OCI-LY1 (cell line): ENCODE measurements at regions not wholly inside any gene's neighbourhood (a gene's known extent, or its start where the extent isn't known, plus 50 kb on each side); places are given as distances from the start of the nearest gene placed in this dataset.

Source experiments
- H2AFZ ChIP-seq: fragments of 200-600 bp; sonication (generic), shearing (Covaris generic); 2 replicates; pipeline ENCODE4 v1.6.0; 2014; ENCODE audit warnings: antibody characterized with exemption, mild to moderate bottlenecking, low read length
- H3F3A ChIP-seq: fragments of 200-600 bp; sonication (generic), shearing (Covaris generic); 2 replicates; pipeline ENCODE4 v1.6.0; 2014; ENCODE audit warnings: mild to moderate bottlenecking, antibody characterized with exemption, low read length, moderate library complexity; ENCODE audit not compliant: insufficient read depth
- H3K27ac ChIP-seq: fragments of 200-600 bp; sonication (generic); 2 replicates; pipeline ENCODE4 v1.5.1; 2014; ENCODE audit warnings: low read length, mixed run types, mild to moderate bottlenecking, low read depth; ENCODE audit not compliant: poor library complexity, severe bottlenecking
- H3K27me3 ChIP-seq: fragments of 200-600 bp; sonication (generic); 2 replicates; pipeline ENCODE4 v1.6.0; 2014; ENCODE audit warnings: antibody characterized with exemption, mild to moderate bottlenecking, low read length, moderate library complexity; ENCODE audit not compliant: insufficient read depth
- H3K36me3 ChIP-seq: fragments of 200-600 bp; sonication (generic); 2 replicates; pipeline ENCODE4 v1.6.1; 2014; ENCODE audit warnings: mild to moderate bottlenecking, antibody characterized with exemption, low read length, moderate library complexity, mixed read lengths; ENCODE audit not compliant: insufficient read depth
- H3K4me1 ChIP-seq: fragments of 200-600 bp; sonication (generic); 2 replicates; pipeline ENCODE4 v1.5.1; 2014; ENCODE audit warnings: mild to moderate bottlenecking, low read length, moderate library complexity; ENCODE audit not compliant: insufficient read depth, severe bottlenecking
- H3K4me2 ChIP-seq: fragments of 200-600 bp; sonication (generic), shearing (Covaris generic); 2 replicates; pipeline ENCODE4 v1.6.1; 2014; ENCODE audit warnings: low read length
- H3K4me3 ChIP-seq: fragments of 200-600 bp; sonication (generic); 2 replicates; pipeline ENCODE4 v1.5.1; 2014; ENCODE audit warnings: low read length, low read depth, mild to moderate bottlenecking, mixed read lengths; ENCODE audit not compliant: poor library complexity, severe bottlenecking
- H3K79me2 ChIP-seq: fragments of 200-600 bp; shearing (Covaris generic); 2 replicates; pipeline ENCODE4 v1.6.1; 2016; ENCODE audit warnings: mixed run types, low read length, mixed read lengths; ENCODE audit not compliant: insufficient read depth
- H3K9ac ChIP-seq: fragments of 200-600 bp; sonication (generic), shearing (Covaris generic); 2 replicates; pipeline ENCODE4 v1.6.1; 2014; ENCODE audit warnings: mild to moderate bottlenecking, low read length, mixed read lengths
- H3K9me2 ChIP-seq: fragments of 200-600 bp; sonication (generic), shearing (Covaris generic); 2 replicates; pipeline ENCODE4 v1.6.1; 2014; ENCODE audit warnings: low read depth, mild to moderate bottlenecking, low read length, mixed read lengths
- H3K9me3 ChIP-seq: fragments of 200-600 bp; shearing (Covaris generic); 2 replicates; pipeline ENCODE4 v1.6.1; 2014; ENCODE audit warnings: low read length, mixed read lengths
- H4K20me1 ChIP-seq: fragments of 200-600 bp; sonication (generic), shearing (Covaris generic); 2 replicates; pipeline ENCODE4 v1.6.0; 2016; ENCODE audit warnings: mild to moderate bottlenecking, low read length; ENCODE audit not compliant: insufficient read depth
- EZH2 ChIP-seq: fragments of 200-600 bp; sonication (generic), shearing (Covaris generic); IDR thresholded peaks from 2 replicates; pipeline ENCODE4 v1.8.0; 2017; ENCODE audit warnings: borderline replicate concordance, mixed run types, mild to moderate bottlenecking, antibody characterized with exemption, low read length, moderate library complexity, mixed read lengths
- TF ChIP-seq, protein P1 (sequence below): fragments of 200-600 bp; sonication (generic), shearing (Covaris generic); IDR thresholded peaks from 2 replicates; pipeline ENCODE4 v1.5.1; 2017; ENCODE audit warnings: mild to moderate bottlenecking, antibody characterized with exemption, low read length, moderate library complexity, mixed read lengths

DNA sequence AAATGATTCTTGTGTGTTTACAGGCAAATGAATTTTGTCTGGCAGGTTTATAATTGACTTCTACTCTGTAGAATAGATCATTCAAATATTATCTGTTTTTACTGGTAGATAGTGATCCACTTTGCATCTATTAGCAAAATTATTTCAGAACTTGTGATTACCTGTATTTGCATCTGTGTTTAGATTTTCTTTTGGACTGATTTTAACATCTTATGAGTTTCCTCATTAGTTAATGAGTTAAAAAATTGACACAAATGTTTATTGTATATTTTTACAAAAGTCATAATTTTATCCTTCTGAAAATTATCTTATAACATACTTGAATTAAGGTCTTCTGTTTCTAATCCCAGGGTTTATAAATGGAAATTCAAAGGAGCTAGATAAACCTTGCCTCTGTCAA lies 132.0 kb upstream of the KCNJ16 start:
- Histone ChIP-seq H3K79me2 (no peaks in the 10 kb centered on the region), H3K4me3 (no peak overlapping the region), H2AFZ (no peak overlapping the region), H3K36me3 (no peaks in the 10 kb centered on the region), H3K9me3 (no peaks in the 10 kb centered on the region), H3K4me1 (peaks cover 16% of the 10 kb centered on the region), H3K27me3 (no peaks in the 10 kb centered on the region), H3K27ac (no peak overlapping the region), H4K20me1 (no peaks in the 10 kb centered on the region), H3K9me2 (no peaks in the 10 kb centered on the region), H3F3A (no peaks in the 10 kb centered on the region), H3K9ac (no peak overlapping the region), H3K4me2 (no peak overlapping the region)
- TF ChIP-seq, protein P1, sequence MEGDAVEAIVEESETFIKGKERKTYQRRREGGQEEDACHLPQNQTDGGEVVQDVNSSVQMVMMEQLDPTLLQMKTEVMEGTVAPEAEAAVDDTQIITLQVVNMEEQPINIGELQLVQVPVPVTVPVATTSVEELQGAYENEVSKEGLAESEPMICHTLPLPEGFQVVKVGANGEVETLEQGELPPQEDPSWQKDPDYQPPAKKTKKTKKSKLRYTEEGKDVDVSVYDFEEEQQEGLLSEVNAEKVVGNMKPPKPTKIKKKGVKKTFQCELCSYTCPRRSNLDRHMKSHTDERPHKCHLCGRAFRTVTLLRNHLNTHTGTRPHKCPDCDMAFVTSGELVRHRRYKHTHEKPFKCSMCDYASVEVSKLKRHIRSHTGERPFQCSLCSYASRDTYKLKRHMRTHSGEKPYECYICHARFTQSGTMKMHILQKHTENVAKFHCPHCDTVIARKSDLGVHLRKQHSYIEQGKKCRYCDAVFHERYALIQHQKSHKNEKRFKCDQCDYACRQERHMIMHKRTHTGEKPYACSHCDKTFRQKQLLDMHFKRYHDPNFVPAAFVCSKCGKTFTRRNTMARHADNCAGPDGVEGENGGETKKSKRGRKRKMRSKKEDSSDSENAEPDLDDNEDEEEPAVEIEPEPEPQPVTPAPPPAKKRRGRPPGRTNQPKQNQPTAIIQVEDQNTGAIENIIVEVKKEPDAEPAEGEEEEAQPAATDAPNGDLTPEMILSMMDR: no peak
- TF ChIP-seq EZH2: no peak

DNA sequence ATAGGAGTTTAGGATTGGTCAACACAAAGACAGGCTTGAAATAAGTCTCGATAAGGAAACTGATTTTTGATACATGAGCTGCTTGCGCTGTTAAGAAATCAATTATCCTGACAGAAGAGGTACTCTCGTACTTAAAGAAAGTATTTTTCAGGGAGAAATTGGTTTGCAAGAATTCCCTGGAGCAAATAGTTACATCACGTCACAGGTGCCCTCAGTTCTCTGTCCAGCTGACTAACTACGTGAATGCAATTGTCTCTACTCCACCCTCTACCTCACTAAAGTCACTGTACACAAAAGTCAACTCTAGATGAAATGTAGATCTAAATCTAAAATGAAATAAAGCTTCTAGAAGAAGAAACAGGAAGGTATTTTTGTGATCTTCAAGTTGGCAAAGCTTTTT lies 130.6 kb upstream of the KCNJ16 start:
- no peak overlapping the region for H3K4me3 ChIP-seq
- TF ChIP-seq, protein P1: no peak
- no peak overlapping the region for H2AFZ ChIP-seq
- no peaks in the 10 kb centered on the region for H3K9me2 ChIP-seq
- no peaks in the 10 kb centered on the region for H3K27me3 ChIP-seq
- H3K79me2 ChIP-seq: no peaks in the 10 kb centered on the region
- H3K36me3 ChIP-seq: no peaks in the 10 kb centered on the region
- peaks cover 16% of the 10 kb centered on the region for H3K4me1 ChIP-seq
- H3K4me2 ChIP-seq: no peak overlapping the region
- H3K27ac ChIP-seq: no peak overlapping the region
- H3K9me3 ChIP-seq: no peaks in the 10 kb centered on the region
- H3K9ac ChIP-seq: no peak overlapping the region
- H3F3A ChIP-seq: no peaks in the 10 kb centered on the region
- no peaks in the 10 kb centered on the region for H4K20me1 ChIP-seq

DNA sequence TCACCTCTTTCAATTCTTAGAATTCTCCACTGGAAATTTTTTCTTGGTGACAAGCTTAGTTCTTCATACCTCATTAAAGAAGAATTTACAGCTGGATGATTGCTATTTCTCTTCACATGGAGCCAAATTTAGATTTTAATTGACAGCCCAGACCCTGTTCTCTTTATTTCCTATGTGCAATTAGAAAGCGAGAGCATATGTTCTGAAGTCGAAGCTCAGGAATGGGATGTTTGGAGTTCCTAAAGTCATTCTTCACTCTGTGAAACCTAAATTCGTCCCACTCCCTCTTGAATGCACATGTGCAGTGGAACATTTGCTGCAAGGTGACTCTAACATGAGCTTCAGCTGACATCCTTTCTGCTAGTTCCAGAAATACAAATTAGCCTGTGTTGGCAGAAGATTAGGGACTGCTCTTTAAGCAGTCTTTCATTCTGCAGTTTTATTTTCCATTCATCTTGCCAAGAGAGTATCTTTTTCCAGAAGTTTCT lies 129.3 kb upstream of the KCNJ16 start:
- Histone ChIP-seq H3K27me3 (no peaks in the 10 kb centered on the region), H3K4me2 (no peak overlapping the region), H3K9ac (no peak overlapping the region), H3K9me3 (no peaks in the 10 kb centered on the region), H3K4me3 (no peak overlapping the region), H3F3A (no peaks in the 10 kb centered on the region), H3K79me2 (no peaks in the 10 kb centered on the region), H3K27ac (no peak overlapping the region), H4K20me1 (no peaks in the 10 kb centered on the region), H3K36me3 (no peaks in the 10 kb centered on the region), H3K4me1 (peaks cover 16% of the 10 kb centered on the region), H2AFZ (no peak overlapping the region), H3K9me2 (no peaks in the 10 kb centered on the region)
- no peak for TF ChIP-seq EZH2
- TF ChIP-seq, protein P1: no peak
